Osteocyte (in vitro differentiated cells): ENCODE measurements at regions not wholly inside any gene's neighbourhood (a gene's known extent, or its start where the extent isn't known, plus 50 kb on each side); places are given as distances from the start of the nearest gene placed in this dataset.

Source experiments
- DNase-seq: peaks from one replicate; pipeline ENCODE4 v3.0.0; 2021; ENCODE audit warnings: mixed read lengths; ENCODE audit not compliant: unreplicated experiment; ENCODE audit errors: extremely low spot score
- H3K27ac Mint-ChIP-seq: one replicate; pipeline ENCODE4 v1.8.0; 2021; ENCODE audit warnings: mild to moderate bottlenecking, mixed read lengths; ENCODE audit not compliant: unreplicated experiment
- H3K27me3 Mint-ChIP-seq: one replicate; pipeline ENCODE4 v1.8.0; 2021; ENCODE audit warnings: mixed read lengths; ENCODE audit not compliant: unreplicated experiment
- H3K36me3 Mint-ChIP-seq: one replicate; pipeline ENCODE4 v1.8.0; 2021; ENCODE audit warnings: mixed read lengths; ENCODE audit not compliant: unreplicated experiment
- H3K4me1 Mint-ChIP-seq: one replicate; pipeline ENCODE4 v1.8.0; 2021; ENCODE audit warnings: mixed read lengths; ENCODE audit not compliant: unreplicated experiment
- H3K4me3 Mint-ChIP-seq: one replicate; pipeline ENCODE4 v1.8.0; 2021; ENCODE audit warnings: mild to moderate bottlenecking, moderate library complexity, mixed read lengths; ENCODE audit not compliant: unreplicated experiment
- H3K9me3 Mint-ChIP-seq: one replicate; pipeline ENCODE4 v1.8.0; 2021; ENCODE audit warnings: mixed read lengths; ENCODE audit not compliant: unreplicated experiment
- CTCF ChIP-seq: fragments of 200-600 bp; sonication (generic); IDR thresholded peaks from 2 replicates; pipeline ENCODE4 v1.5.0; 2021; ENCODE audit warnings: antibody characterized with exemption, mild to moderate bottlenecking, moderate library complexity

GRCh38 chr13:44074611-44075010 lies 194.9 kb downstream of the LACC1 start:
- Mint-ChIP-seq H3K4me3 (no peak overlapping the region), H3K9me3 (peaks cover 12% of the 10 kb centered on the region), H3K36me3 (peaks cover 1% of the 10 kb centered on the region), H3K27me3 (peaks cover 10% of the 10 kb centered on the region), H3K27ac (no peak overlapping the region), H3K4me1 (no peaks in the 10 kb centered on the region)
- DNase-seq, result no peak
- TF ChIP-seq CTCF, result no peak

DNA sequence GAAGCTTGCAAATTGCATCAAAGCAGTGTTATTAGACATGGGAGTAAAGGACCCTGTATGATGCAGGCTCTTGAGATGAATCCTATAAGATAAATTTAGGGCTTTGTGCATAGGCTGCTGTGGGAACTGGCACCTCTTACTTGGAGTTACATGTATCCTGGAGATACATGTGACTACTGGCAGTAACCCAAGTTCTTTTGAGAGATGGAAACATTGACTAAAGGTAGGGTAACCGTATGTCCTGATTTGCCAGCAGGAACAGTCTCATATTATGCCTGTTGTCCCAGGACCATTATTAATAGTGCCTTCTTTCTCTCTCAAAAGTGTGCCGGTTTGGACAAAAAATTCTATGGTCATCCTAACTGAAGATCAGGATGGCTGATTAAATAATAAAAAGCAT lies 195.4 kb downstream of the LACC1 start:
- no peak for DNase-seq

DNA sequence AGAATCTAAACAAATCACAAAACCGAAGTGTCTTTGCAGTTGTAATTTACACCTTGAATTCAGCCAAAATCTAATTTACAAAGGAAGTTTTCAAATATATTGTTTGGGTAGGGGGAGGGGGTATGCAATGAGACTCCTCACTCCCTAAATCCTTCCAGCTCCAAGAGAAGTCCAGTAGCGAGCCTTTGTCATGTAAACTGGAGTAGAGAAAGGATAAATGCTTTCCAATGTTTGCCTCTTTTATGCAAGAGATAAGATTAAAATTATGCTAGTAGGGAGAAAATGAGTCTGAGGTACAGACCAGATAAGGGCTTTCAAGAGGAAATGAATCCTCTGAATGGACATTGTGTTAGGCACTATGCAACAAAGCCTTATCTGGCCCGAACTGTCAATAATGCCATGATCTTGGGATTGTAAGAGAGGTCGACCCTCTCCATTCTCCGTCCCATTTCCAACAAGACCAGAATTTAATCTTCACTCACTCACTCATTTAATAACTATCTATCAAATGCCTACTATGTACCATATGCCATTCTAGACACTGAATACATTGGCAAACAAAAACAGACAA lies 199.2 kb downstream of the LACC1 start:
- no peak for TF ChIP-seq CTCF
- peaks cover 24% of the 10 kb centered on the region for H3K9me3 Mint-ChIP-seq
- H3K27me3 Mint-ChIP-seq, result peaks cover 17% of the 10 kb centered on the region
- no peak overlapping the region for H3K27ac Mint-ChIP-seq
- H3K4me3 Mint-ChIP-seq, result no peak overlapping the region
- DNase-seq, result no peak
- H3K4me1 Mint-ChIP-seq, result no peaks in the 10 kb centered on the region
- H3K36me3 Mint-ChIP-seq, result no peaks in the 10 kb centered on the region

More for the DNA sequence above, 195.4 kb downstream of the LACC1 start:
- peaks cover 1% of the 10 kb centered on the region for H3K36me3 Mint-ChIP-seq
- H3K9me3 Mint-ChIP-seq, result peaks cover 13% of the 10 kb centered on the region
- H3K4me3 Mint-ChIP-seq, result no peak overlapping the region
- no peak for TF ChIP-seq CTCF
- H3K27ac Mint-ChIP-seq, result no peak overlapping the region
- H3K4me1 Mint-ChIP-seq, result no peaks in the 10 kb centered on the region
- peaks cover 14% of the 10 kb centered on the region for H3K27me3 Mint-ChIP-seq

- Mint-ChIP-seq H3K27me3 (peaks cover 17% of the 10 kb centered on the region), H3K27ac (no peak overlapping the region), H3K4me1 (no peaks in the 10 kb centered on the region), H3K9me3 (peaks cover 24% of the 10 kb centered on the region), H3K4me3 (no peak overlapping the region), H3K36me3 (no peaks in the 10 kb centered on the region)
- no peak for TF ChIP-seq CTCF
- DNase-seq, result no peak
Observed at GRCh38 chr13:44079413-44080205, 199.9 kb downstream of the LACC1 start.

- Mint-ChIP-seq H3K9me3 (peaks cover 23% of the 10 kb centered on the region), H3K4me1 (no peaks in the 10 kb centered on the region), H3K4me3 (no peak overlapping the region), H3K27me3 (peaks cover 23% of the 10 kb centered on the region), H3K27ac (no peak overlapping the region), H3K36me3 (no peaks in the 10 kb centered on the region)
- no peak for TF ChIP-seq CTCF
- no peak for DNase-seq
Observed at GRCh38 chr13:44084146-44084545, 204.4 kb downstream of the LACC1 start.
